ENCODE measurements at regions not wholly inside any gene's neighbourhood (a gene's known extent, or its start where the extent isn't known, plus 50 kb on each side); places are given as distances from the start of the nearest gene placed in this dataset.
"Not testable (repeated sequence)": the region's sequence is repeated elsewhere in the genome, so short reads cannot be mapped to it uniquely, and the experiment has no call there.

GRCh38 chr17:20387549-20387948, 79.8 kb downstream of the LGALS9B start:
- not testable (repeated sequence) for DNase-seq; H3K36me3 Mint-ChIP-seq (ENCODE audit: low read depth); H3K27me3 Mint-ChIP-seq; H3K9me3 Mint-ChIP-seq; H3K4me3 Mint-ChIP-seq; H3K27ac Mint-ChIP-seq; H3K4me1 Mint-ChIP-seq (ENCODE audit: low read depth)

DNA sequence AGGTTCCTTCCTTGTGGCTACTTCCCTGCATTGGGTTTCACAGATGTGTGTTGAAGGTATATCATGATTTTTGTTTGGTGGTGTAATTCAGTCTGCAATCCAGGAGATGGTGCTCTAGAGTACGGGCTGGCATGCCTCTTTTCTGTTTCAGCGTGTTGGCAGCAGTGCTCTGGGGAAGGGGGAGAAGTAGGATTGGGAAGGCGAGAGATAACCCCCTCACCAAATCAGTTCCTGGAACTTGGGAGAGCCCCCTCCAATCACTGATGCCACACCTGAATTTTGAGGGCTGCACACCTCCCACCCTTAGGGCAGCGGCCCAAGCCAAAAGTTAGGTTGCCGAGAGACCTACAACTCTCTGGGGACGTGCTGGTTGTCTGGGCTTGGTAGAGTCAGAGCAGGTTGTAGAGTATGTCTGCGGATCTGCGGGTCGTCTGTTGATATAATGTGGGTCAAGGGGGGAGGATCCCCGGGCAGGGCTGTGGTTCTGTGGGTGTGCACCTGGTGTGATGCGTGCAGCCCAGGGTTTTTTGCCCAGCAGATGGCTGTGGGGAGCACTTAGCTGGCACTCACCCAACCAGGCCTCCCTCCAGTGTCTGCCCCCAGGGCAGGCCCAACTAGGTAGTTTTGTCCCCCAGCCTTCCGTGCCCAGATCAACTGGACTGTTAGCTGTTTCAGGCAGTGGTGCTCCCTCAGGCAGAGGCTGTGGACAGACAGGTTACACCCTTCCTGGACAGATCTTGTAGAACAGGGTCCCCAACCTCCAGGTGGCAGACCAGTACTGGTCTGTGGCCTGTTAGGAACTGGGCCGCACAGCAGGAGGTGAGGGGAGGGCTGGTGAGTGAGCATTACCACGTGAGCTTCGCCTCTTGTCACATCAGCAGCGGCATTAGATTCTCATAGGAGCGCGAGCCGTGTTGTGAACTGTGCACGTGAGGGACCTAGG, 85.7 kb downstream of the LGALS9B start:
- Mint-ChIP-seq H3K4me3 (peak overlapping the region; percentile 51), H3K27ac (peak overlapping the region; percentile 66), H3K27me3 (peaks cover 10% of the 10 kb centered on the region)
- not testable (repeated sequence) for H3K9me3 Mint-ChIP-seq; H3K36me3 Mint-ChIP-seq (ENCODE audit: low read depth); H3K4me1 Mint-ChIP-seq (ENCODE audit: low read depth)
- peak; percentile 53 for DNase-seq

DNA sequence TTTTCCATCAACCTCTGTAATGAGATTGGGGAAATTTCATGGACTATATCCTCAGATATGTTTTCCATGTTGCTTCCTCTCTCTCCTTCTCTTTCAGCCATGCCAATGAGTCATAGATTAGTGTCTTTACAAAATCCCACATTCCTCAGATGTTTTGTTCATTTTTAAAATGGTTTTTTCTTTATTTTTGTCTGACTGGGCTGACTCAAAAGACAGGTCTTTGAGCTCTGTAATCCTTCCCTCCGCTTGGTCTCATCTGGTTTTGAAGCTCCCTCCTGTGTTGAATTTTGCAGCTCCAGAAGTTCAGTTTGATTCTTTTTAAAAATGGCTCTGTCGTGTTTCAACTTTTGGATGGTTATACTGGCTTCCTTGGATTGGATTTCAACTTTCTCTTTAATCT, 86.7 kb downstream of the LGALS9B start:
- H3K27me3 Mint-ChIP-seq = peaks cover 15% of the 10 kb centered on the region
- not testable (repeated sequence) for H3K36me3 Mint-ChIP-seq (ENCODE audit: low read depth); H3K27ac Mint-ChIP-seq; H3K9me3 Mint-ChIP-seq; H3K4me1 Mint-ChIP-seq (ENCODE audit: low read depth); H3K4me3 Mint-ChIP-seq; DNase-seq

DNA sequence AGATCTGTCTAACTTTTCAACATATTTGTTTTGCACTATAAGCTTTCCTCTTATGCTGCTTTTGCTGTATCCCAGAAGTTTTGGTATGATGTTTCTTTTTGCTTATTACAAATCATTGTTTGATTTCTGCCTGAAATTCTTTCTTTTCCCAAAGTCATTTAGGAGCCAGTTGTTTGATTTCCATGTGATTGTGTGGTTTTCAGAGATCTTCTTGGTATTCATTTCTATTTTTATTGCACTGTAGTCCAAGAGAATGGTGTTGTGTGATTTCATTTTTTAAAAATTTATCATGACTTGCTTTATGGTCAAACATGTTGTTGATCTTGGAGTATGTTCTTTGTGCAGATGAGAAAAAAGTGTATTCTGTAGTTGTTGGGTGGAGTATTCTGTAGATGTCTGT, 88.1 kb downstream of the LGALS9B start:
- H3K4me1 Mint-ChIP-seq (ENCODE audit: low read depth); DNase-seq; H3K4me3 Mint-ChIP-seq; H3K27ac Mint-ChIP-seq; H3K36me3 Mint-ChIP-seq (ENCODE audit: low read depth); H3K9me3 Mint-ChIP-seq: not testable (repeated sequence)
- H3K27me3 Mint-ChIP-seq = peaks cover 15% of the 10 kb centered on the region

DNA sequence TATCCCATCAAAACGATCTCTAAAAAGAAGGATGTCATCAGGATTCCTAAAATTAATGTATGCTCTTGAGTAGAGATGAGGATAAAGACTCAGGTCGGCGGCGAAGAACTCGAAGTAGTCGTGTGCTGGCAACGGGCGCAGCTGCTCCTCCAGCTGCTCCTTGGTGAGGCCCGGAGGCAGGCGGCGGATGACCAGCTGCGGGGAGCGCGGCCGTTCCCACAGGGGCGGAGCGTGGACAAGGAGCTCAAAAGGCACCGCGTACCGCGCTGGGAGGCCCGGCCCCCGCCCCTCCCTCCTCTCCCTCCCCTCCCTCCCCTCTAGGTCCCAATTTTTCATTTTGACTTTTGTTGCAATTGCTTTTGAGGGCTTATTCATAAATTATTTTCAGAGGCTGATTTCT, 90.7 kb downstream of the LGALS9B start:
- H3K9me3 Mint-ChIP-seq; H3K36me3 Mint-ChIP-seq (ENCODE audit: low read depth); H3K4me1 Mint-ChIP-seq (ENCODE audit: low read depth); DNase-seq; H3K4me3 Mint-ChIP-seq; H3K27ac Mint-ChIP-seq: not testable (repeated sequence)
- peaks cover 15% of the 10 kb centered on the region for H3K27me3 Mint-ChIP-seq

GRCh38 chr17:20375745-20376144, 91.6 kb downstream of the LGALS9B start:
- not testable (repeated sequence) for H3K27ac Mint-ChIP-seq; H3K4me1 Mint-ChIP-seq (ENCODE audit: low read depth); H3K4me3 Mint-ChIP-seq; H3K27me3 Mint-ChIP-seq; DNase-seq; H3K9me3 Mint-ChIP-seq; H3K36me3 Mint-ChIP-seq (ENCODE audit: low read depth)
